HUES6 (cell line): ENCODE measurements at regions not wholly inside any gene's neighbourhood (a gene's known extent, or its start where the extent isn't known, plus 50 kb on each side); places are given as distances from the start of the nearest gene placed in this dataset.

Experiments
- H3K27ac ChIP-seq: 2 replicates; pipeline ENCODE4 v1.7.0; 2013; ENCODE audit warnings: low read depth, mild to moderate bottlenecking, low read length, inconsistent platforms
- H3K27me3 ChIP-seq: 2 replicates; pipeline ENCODE4 v1.6.1; 2013; ENCODE audit warnings: low read length; ENCODE audit not compliant: control insufficient read depth, insufficient read depth
- H3K36me3 ChIP-seq: 2 replicates; pipeline ENCODE4 v1.6.1; 2013; ENCODE audit warnings: low read length; ENCODE audit not compliant: control insufficient read depth, insufficient read depth
- H3K4me1 ChIP-seq: 2 replicates; pipeline ENCODE4 v1.6.1; 2013; ENCODE audit warnings: low read length; ENCODE audit not compliant: control insufficient read depth, insufficient read depth
- H3K4me3 ChIP-seq: 2 replicates; pipeline ENCODE4 v1.5.1; 2013; ENCODE audit warnings: low read depth, low read length
- H3K9ac ChIP-seq: one replicate; pipeline ENCODE4 v1.6.1; 2013; ENCODE audit warnings: mild to moderate bottlenecking, low read length
- H3K9me3 ChIP-seq: 2 replicates; pipeline ENCODE4 v1.6.1; 2013; ENCODE audit warnings: low read depth, low read length; ENCODE audit not compliant: control insufficient read depth, insufficient read depth

DNA sequence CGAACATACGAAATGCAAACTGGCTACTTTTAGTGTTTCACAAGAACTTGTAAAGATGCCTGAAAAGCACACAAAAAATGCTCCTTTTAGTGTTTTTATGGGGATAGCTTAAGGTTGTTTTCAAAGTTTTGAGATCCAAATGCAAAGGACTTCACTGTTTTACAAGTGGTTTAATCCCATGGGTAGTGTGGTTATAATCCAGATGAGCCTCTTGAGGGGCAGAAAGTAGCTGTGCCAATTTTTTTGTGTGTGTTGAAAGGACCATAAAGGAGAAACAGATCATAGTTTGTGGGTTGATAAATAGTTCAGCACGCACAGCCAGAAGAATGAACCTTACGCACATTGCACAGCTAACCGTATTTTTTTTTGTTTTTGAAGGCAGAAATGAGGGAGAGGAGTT, 126.9 kb upstream of the GIMD1 start:
- no peak overlapping the region for H3K9ac ChIP-seq
- no peak overlapping the region for H3K4me3 ChIP-seq

DNA sequence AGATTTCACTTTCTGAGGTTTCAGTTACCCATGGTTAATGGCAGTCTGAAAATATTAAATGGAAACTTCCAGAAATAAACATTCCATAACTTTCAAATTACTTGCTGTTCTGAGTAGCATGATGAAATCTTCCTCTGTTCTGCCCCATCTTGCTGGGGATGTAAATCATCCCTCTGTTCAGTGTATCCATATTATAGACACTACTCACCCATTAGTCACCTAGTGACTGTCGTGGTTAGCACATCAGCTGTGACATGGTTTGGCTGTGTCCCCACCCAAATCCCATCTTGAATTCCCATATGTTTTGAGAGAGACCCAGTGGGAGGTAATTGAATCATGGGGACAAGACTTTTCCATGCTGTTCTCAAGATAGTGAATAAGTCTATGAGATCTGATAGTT, 125.5 kb upstream of the GIMD1 start:
- no peaks in the 10 kb centered on the region for H3K4me1 ChIP-seq
- H3K27me3 ChIP-seq: no peaks in the 10 kb centered on the region
- no peaks in the 10 kb centered on the region for H3K9me3 ChIP-seq
- no peak overlapping the region for H3K4me3 ChIP-seq
- no peak overlapping the region for H3K9ac ChIP-seq
- no peaks in the 10 kb centered on the region for H3K36me3 ChIP-seq
- H3K27ac ChIP-seq: no peak overlapping the region

More for the DNA sequence above, 126.9 kb upstream of the GIMD1 start:
- no peaks in the 10 kb centered on the region for H3K9me3 ChIP-seq
- no peaks in the 10 kb centered on the region for H3K36me3 ChIP-seq
- no peak overlapping the region for H3K27ac ChIP-seq
- no peaks in the 10 kb centered on the region for H3K27me3 ChIP-seq
- no peaks in the 10 kb centered on the region for H3K4me1 ChIP-seq

DNA sequence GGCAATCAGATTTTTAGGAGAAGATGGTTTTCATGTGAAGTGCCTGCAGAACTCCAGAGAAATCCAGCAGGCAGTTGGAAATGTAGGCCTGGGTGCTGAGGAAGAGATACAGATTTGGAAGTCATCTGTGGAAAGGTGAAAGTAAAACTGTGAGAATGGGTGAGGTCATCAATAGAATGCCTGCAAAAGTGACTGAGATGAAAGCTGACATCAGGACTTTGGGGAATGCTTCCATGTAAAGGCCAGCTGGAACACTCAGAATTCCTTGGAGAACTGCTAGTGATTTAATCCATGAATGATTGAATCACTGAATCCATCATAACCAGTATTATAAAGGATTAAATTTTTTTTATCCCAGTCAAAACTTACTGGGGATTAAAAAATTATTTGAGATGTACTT, 124.5 kb upstream of the GIMD1 start:
- Histone ChIP-seq H3K4me3 (no peak overlapping the region), H3K9me3 (no peaks in the 10 kb centered on the region), H3K36me3 (no peaks in the 10 kb centered on the region), H3K9ac (no peak overlapping the region), H3K4me1 (no peaks in the 10 kb centered on the region), H3K27ac (no peak overlapping the region), H3K27me3 (no peaks in the 10 kb centered on the region)

DNA sequence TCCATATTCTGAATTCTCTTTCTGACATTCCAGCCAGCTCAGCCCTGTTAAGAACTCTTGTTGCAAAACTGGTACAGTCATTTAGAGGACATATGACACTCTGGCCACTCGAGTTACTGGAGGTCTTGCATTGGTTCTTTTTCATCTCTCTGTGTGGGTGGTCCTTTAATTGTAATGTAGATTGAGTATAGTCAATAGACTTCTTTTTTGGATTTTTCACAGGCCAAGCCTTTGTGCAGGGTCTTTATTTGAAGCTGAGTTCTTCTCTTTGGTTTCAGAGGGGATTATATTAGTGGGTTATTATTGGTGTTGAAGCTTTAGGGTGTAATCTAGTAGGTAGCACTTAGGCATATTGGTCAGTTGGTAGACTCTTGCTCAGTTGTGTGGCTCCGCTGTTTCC, 118.0 kb upstream of the GIMD1 start:
- Histone ChIP-seq H3K36me3 (no peaks in the 10 kb centered on the region), H3K27me3 (no peaks in the 10 kb centered on the region), H3K9me3 (0 out of 2 replicates have a peak, but pooled peaks cover 3% of the 10 kb centered on the region), H3K9ac (no peak overlapping the region), H3K4me1 (peaks cover 10% of the 10 kb centered on the region), H3K4me3 (no peak overlapping the region), H3K27ac (no peak overlapping the region)

DNA sequence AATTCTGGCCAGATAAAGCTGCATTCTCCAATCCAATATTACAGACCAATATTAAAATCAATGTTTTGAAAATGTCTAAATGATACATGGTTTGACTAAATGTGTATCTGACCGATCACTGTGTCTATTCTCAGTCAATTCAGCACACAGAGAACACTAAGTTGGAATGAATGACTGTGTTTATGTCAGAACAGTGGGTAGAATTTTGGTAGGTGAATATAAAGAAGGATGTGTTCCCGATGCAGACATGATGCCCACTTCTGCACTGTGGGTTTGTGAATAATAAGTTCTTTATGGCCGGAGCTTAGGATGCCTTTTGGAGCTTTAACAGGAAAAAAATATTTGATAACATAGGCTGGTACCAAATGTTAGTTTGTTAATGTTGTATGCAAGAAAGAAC, 113.2 kb upstream of the GIMD1 start:
- Histone ChIP-seq H3K36me3 (no peaks in the 10 kb centered on the region), H3K27me3 (no peaks in the 10 kb centered on the region), H3K27ac (no peak overlapping the region), H3K9ac (no peak overlapping the region), H3K4me1 (peaks cover 6% of the 10 kb centered on the region), H3K4me3 (no peak overlapping the region), H3K9me3 (0 out of 2 replicates have a peak, but pooled peaks cover 3% of the 10 kb centered on the region)

DNA sequence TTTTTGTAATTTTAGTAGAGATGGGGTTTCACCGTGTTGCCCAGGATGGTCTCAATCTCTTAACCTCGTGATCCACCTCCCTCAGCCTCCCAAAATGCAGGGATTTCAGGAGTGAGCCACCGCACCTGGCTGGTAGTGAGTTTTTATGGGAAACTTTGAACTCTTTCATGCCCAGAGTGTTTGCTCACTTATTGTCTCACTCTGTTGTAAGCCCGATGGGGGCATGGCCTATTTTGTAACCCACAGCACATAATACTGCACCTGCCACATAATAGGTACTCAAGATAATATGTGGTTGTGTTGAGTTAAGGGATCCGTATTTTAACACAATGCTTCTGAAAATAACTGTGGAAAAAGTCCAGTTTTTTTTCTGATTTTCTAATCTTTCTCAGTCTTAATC, 109.6 kb upstream of the GIMD1 start:
- H3K27ac ChIP-seq: no peak overlapping the region
- H3K4me1 ChIP-seq: no peaks in the 10 kb centered on the region
- H3K4me3 ChIP-seq: no peak overlapping the region
- 0 out of 2 replicates have a peak, but pooled peaks cover 3% of the 10 kb centered on the region for H3K9me3 ChIP-seq
- H3K36me3 ChIP-seq: no peaks in the 10 kb centered on the region
- H3K27me3 ChIP-seq: no peaks in the 10 kb centered on the region
- H3K9ac ChIP-seq: no peak overlapping the region

DNA sequence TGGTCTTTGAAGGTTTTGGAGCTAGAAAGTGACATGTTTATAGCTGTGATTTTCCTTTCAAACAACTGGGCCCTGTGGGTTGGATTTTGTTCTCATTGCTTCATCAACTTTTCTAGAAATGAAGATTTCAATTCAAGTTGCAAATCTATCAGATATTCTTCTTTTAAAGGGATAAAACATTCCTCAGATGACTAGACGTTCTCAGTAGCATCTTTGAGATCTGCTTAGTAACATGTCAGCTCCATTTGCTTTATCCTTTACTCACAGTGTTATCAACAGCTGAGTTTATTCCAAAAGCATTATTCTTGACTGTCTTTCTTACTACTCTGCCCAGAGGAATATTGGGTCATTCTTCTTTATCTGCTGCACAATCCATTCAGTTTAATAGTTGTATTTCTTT, 108.2 kb upstream of the GIMD1 start:
- H3K27me3 ChIP-seq: no peaks in the 10 kb centered on the region

DNA sequence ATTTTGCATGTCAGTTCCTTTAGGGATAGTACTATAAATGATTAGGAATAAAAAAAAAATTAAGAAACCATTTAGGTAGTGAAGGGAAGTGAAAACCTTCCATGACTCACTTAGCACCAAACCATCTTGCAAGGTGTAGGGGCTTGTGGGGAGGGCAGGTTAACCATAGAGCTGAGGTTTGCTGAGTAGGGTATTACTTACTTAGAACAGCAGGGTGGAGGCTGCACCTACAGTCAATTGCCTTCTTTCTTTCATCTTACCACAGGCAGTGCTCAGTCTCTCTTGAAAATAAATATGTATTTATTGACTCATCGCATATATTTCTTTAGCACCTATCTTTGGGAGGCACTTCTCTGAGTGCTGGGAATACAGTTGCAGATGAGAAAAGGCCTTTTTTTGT, 104.9 kb upstream of the GIMD1 start:
- H3K27ac ChIP-seq: no peak overlapping the region
- no peaks in the 10 kb centered on the region for H3K27me3 ChIP-seq
- H3K9ac ChIP-seq: no peak overlapping the region
- H3K4me1 ChIP-seq: no peaks in the 10 kb centered on the region
- H3K4me3 ChIP-seq: no peak overlapping the region
- H3K36me3 ChIP-seq: no peaks in the 10 kb centered on the region
- H3K9me3 ChIP-seq: no peaks in the 10 kb centered on the region

More for the DNA sequence above, 108.2 kb upstream of the GIMD1 start:
- Histone ChIP-seq H3K4me3 (no peak overlapping the region), H3K36me3 (no peaks in the 10 kb centered on the region), H3K9ac (no peak overlapping the region), H3K4me1 (no peaks in the 10 kb centered on the region), H3K27ac (no peak overlapping the region), H3K9me3 (no peaks in the 10 kb centered on the region)

DNA sequence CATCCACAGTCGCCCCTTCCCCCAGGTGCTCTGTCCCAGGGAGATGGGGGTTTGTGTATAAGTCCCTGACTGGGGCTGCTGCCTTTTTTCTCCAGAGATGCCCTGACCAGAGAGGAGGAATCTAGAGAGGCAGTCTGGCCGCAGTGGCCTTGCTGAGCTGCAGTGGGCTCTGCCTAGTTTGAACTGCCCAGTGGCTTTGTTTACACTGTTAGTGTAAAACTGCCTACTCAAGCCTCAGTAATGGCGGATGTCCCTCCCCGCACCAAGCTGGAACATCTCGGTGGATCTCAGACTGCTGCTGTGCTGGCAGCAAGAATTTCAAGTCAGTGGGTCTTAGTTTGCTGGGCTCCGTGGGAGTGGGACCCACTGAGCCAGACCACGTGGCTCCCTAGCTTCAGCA, 102.6 kb upstream of the GIMD1 start:
- Histone ChIP-seq H3K27ac (no peak overlapping the region), H3K27me3 (no peaks in the 10 kb centered on the region), H3K9me3 (no peaks in the 10 kb centered on the region), H3K9ac (no peak overlapping the region), H3K4me3 (no peak overlapping the region), H3K4me1 (no peaks in the 10 kb centered on the region), H3K36me3 (no peaks in the 10 kb centered on the region)

DNA sequence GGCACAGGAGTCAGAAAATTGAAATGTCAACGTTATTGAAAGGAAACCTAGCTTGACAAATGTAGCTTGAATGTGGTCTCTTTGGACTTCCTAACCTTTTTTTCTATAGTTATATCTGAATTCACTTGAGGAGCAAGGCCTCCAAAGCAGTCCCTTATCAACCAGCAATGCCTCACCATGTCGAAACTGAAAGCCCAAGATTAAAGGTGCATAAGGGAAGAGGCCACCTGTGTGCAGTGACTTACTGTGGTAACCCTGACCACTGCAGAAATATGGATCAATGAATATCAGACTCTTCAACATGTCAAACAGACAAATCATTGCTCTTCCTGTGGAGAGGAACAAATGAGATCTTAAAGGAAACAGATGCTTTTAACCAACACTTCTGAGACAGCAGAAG, 95.0 kb upstream of the GIMD1 start:
- no peaks in the 10 kb centered on the region for H3K27me3 ChIP-seq
- no peaks in the 10 kb centered on the region for H3K4me1 ChIP-seq
- H3K27ac ChIP-seq: no peak overlapping the region
- H3K9ac ChIP-seq: no peak overlapping the region
- H3K9me3 ChIP-seq: no peaks in the 10 kb centered on the region
- H3K36me3 ChIP-seq: no peaks in the 10 kb centered on the region
- H3K4me3 ChIP-seq: no peak overlapping the region

DNA sequence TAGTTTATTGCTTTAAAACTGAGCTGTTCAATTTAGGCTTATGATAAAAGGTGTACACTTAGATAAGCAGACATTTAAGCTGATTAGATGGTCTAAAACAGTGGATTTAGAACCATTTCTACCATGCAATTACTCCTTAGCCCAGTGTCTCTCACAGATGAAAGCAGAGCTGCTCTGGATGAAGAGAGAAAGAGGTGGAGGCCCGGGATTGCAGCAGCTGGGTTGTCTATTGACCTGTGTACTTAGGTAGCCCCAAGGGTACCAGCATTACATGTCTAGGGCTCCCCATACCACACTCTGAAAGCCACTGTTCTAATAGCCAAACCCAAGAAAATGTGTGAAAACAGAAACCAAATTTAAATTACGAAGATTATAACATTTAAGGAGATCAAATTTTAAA, 86.0 kb upstream of the GIMD1 start:
- Histone ChIP-seq H3K4me1 (no peaks in the 10 kb centered on the region), H3K36me3 (no peaks in the 10 kb centered on the region), H3K9me3 (no peaks in the 10 kb centered on the region), H3K4me3 (no peak overlapping the region), H3K27ac (no peak overlapping the region), H3K27me3 (no peaks in the 10 kb centered on the region), H3K9ac (no peak overlapping the region)

DNA sequence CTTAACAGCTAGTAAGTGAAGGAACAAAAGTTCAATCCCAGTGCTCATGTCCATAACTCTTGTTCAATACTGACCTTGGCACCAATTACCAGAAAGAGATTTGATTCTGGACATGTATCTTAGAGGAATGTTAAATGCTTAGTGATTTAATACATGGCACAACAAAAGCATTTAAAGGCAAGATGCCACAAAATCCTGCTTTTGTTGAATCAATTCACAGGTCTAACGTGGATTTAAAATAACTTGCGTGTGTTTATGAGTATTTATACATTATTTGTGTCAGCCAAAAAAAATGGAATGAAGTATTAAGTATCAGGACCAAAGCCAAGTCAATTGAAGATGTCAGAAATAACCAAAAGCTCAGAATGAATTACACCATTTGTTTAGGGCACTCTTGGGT, 85.4 kb upstream of the GIMD1 start:
- no peaks in the 10 kb centered on the region for H3K4me1 ChIP-seq
- H3K27me3 ChIP-seq: no peaks in the 10 kb centered on the region
- no peaks in the 10 kb centered on the region for H3K9me3 ChIP-seq
- no peaks in the 10 kb centered on the region for H3K36me3 ChIP-seq
- H3K4me3 ChIP-seq: no peak overlapping the region
- no peak overlapping the region for H3K27ac ChIP-seq
- H3K9ac ChIP-seq: no peak overlapping the region
